Natural killer cell (primary cell): ENCODE measurements at regions not wholly inside any gene's neighbourhood (a gene's known extent, or its start where the extent isn't known, plus 50 kb on each side); places are given as distances from the start of the nearest gene placed in this dataset.

Experiments used
- ATAC-seq, 3 donors: fragments of 150-1000 bp in 2 of 3; fragments of 200-7000 bp in 1 of 3; cut with Tn5 transposase; 1 replicate in 1 of 3; 2 replicates in 2 of 3; pipeline ENCODE4 v1.10.0; 2021; ENCODE audit warnings: mild to moderate bottlenecking in 2 of 3, moderate library complexity in 2 of 3
- DNase-seq, 2 donors: peaks; one replicate each; pipeline versions ENCODE4 v3.0.0 to v3.0.0-alpha.2; 2013 to 2021; ENCODE audit warnings: mixed read lengths in 1 of 2
- H3K27ac ChIP-seq: one replicate; pipeline ENCODE4 v1.5.1; 2013; ENCODE audit warnings: mild to moderate bottlenecking, low read length
- H3K27me3 ChIP-seq: one replicate; pipeline ENCODE4 v1.6.1; 2013; ENCODE audit warnings: low read length; ENCODE audit not compliant: control insufficient read depth, insufficient read depth
- H3K36me3 ChIP-seq: one replicate; pipeline ENCODE4 v1.6.1; 2013; ENCODE audit warnings: low read length; ENCODE audit not compliant: control insufficient read depth, insufficient read depth
- H3K4me1 ChIP-seq: one replicate; pipeline ENCODE4 v1.6.1; 2013; ENCODE audit warnings: low read length; ENCODE audit not compliant: control insufficient read depth, insufficient read depth
- H3K4me3 ChIP-seq: one replicate; pipeline ENCODE4 v1.5.1; 2013; ENCODE audit warnings: low read length
- H3K9me3 ChIP-seq: one replicate; pipeline ENCODE4 v1.6.1; 2013; ENCODE audit warnings: low read length; ENCODE audit not compliant: control insufficient read depth, insufficient read depth
- H3K27ac Mint-ChIP-seq, 2 donors: one replicate each; pipeline ENCODE4 v1.8.0; 2022; ENCODE audit warnings: mild to moderate bottlenecking in 2 of 2, mixed read lengths in 2 of 2, moderate library complexity in 1 of 2
- H3K27me3 Mint-ChIP-seq, 2 donors: one replicate each; pipeline ENCODE4 v1.8.0; 2022; ENCODE audit warnings: low read depth in 2 of 2, mixed read lengths in 2 of 2
- H3K36me3 Mint-ChIP-seq: one replicate; pipeline ENCODE4 v1.8.0; 2022; ENCODE audit warnings: mixed read lengths
- H3K4me1 Mint-ChIP-seq, 2 donors: one replicate each; pipeline ENCODE4 v1.8.0; 2022; ENCODE audit warnings: mixed read lengths in 2 of 2
- H3K4me3 Mint-ChIP-seq: one replicate; pipeline ENCODE4 v1.8.0; 2022; ENCODE audit warnings: mild to moderate bottlenecking, moderate library complexity, mixed read lengths
- H3K9me3 Mint-ChIP-seq, 2 donors: one replicate each; pipeline ENCODE4 v1.8.0; 2022; ENCODE audit warnings: mixed read lengths in 2 of 2
- CTCF ChIP-seq: fragments of 200-600 bp; IDR thresholded peaks from one replicate; pipeline ENCODE4 v1.8.0; 2022; ENCODE audit warnings: antibody characterized with exemption
- WGBS: methylation state at CpG from one replicate; pipeline ENCODE4 v1.1.7; 2013; ENCODE audit warnings: missing lambda C conversion rate; ENCODE audit not compliant: insufficient coverage; 5-methylcytosine and 5-hydroxymethylcytosine counted together
- intact Hi-C: fragments of 100-400 bp; cut with micrococcal nuclease; formaldehyde crosslinking; loops from one replicate; pipeline ENCODE4 v1.14.2; 2022

DNA sequence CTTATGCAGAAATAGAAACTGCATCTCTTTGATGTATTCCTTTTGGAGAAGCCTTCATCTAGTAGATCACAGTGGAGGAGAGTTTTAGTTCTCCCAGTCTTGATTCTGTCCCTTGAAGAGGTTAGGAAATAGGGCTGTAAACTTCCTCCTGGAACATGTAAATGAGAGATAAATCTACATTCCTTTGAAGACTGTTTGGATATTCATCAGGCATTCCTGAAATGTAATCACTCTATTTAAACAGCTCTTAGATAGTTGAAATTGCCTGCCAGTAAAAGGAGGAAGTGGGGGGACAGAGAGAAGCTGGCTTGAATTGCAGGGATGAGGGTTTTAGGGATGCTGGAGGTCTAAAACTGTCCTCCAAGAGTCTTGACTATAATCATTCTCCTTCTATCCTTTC is 254.3 kb upstream of the LRRC3B start:
- Mint-ChIP-seq H3K27ac (no peak overlapping the region), H3K4me3 (no peak overlapping the region), H3K27me3 (no peaks in the 10 kb centered on the region), H3K9me3 (peaks cover 23 to 34% of the 10 kb centered on the region in 2 donors), H3K36me3 (peaks cover 8% of the 10 kb centered on the region), H3K4me1 (no peaks in the 10 kb centered on the region)
- Histone ChIP-seq H3K9me3 (peaks cover 3% of the 10 kb centered on the region), H3K27ac (no peak overlapping the region), H3K27me3 (no peaks in the 10 kb centered on the region), H3K36me3 (no peaks in the 10 kb centered on the region), H3K4me3 (no peak overlapping the region), H3K4me1 (no peaks in the 10 kb centered on the region)
- no peak for TF ChIP-seq CTCF
- intact Hi-C loops, result no loop called here
- ATAC-seq, result no peak
- no peak for DNase-seq

DNA sequence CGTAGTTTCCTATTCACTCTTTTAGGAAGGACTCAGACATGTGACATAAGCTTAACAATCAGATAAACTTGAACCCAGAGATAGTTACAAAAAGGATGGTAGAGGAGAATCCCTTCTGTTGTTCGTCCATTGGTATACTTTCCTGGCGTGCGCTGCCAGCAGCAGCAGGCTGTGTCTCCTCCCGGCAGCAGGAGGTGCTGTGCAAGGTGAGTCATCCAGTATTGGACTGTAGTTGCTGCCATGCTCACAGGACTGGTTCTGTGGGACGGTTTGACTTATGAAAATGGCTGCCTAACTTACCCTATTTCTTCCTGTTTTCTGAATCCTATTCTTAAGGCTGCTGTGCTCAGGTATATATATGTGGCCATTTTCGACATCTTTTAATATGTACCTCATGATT is 253.4 kb upstream of the LRRC3B start:
- no peaks in the 10 kb centered on the region for H3K27me3 ChIP-seq
- peaks cover 3% of the 10 kb centered on the region for H3K9me3 ChIP-seq
- ATAC-seq (no peak), DNase-seq (no peak)
- no peak for TF ChIP-seq CTCF
- Mint-ChIP-seq H3K4me3 (no peak overlapping the region), H3K36me3 (peaks cover 8% of the 10 kb centered on the region), H3K27ac (no peak overlapping the region), H3K27me3 (no peaks in the 10 kb centered on the region), H3K4me1 (no peaks in the 10 kb centered on the region), H3K9me3 (peaks cover 23 to 34% of the 10 kb centered on the region in 2 donors)
- H3K27ac ChIP-seq, result no peak overlapping the region
- H3K4me3 ChIP-seq, result no peak overlapping the region
- H3K4me1 ChIP-seq, result no peaks in the 10 kb centered on the region
- 86% methylated on average over 5 of the region's 7 CpGs for WGBS
- no peaks in the 10 kb centered on the region for H3K36me3 ChIP-seq
- intact Hi-C loops, result no loop called here

GRCh38 chr3:26375843-26376530 is 246.6 kb upstream of the LRRC3B start:
- DNase-seq, result no peak
- Histone ChIP-seq H3K27ac (no peak overlapping the region), H3K27me3 (no peaks in the 10 kb centered on the region), H3K4me3 (no peak overlapping the region), H3K9me3 (no peaks in the 10 kb centered on the region), H3K36me3 (no peaks in the 10 kb centered on the region), H3K4me1 (no peaks in the 10 kb centered on the region)
- no peak overlapping the region for H3K4me3 Mint-ChIP-seq
- no peaks in the 10 kb centered on the region for H3K4me1 Mint-ChIP-seq
- H3K27ac Mint-ChIP-seq, result no peak overlapping the region
- intact Hi-C loops, result no loop called here
- no peaks in the 10 kb centered on the region for H3K27me3 Mint-ChIP-seq
- no peaks in the 10 kb centered on the region for H3K36me3 Mint-ChIP-seq
- ATAC-seq, result no peak
- WGBS, result 82% methylated on average over 3 of the region's 3 CpGs
- no peak for TF ChIP-seq CTCF
- H3K9me3 Mint-ChIP-seq, result peaks cover 11 to 16% of the 10 kb centered on the region in 2 donors

GRCh38 chr3:26381411-26381810 is 241.2 kb upstream of the LRRC3B start:
- H3K9me3 ChIP-seq, result no peaks in the 10 kb centered on the region
- no peaks in the 10 kb centered on the region for H3K27me3 ChIP-seq
- Mint-ChIP-seq H3K27ac (no peak overlapping the region), H3K4me3 (no peak overlapping the region), H3K27me3 (no peaks in the 10 kb centered on the region), H3K4me1 (no peaks in the 10 kb centered on the region), H3K36me3 (no peaks in the 10 kb centered on the region), H3K9me3 (peaks cover under 1 to 4% of the 10 kb centered on the region in 2 donors)
- intact Hi-C loops, result no loop called here
- no peaks in the 10 kb centered on the region for H3K4me1 ChIP-seq
- H3K36me3 ChIP-seq, result no peaks in the 10 kb centered on the region
- no peak for TF ChIP-seq CTCF
- no peak overlapping the region for H3K27ac ChIP-seq
- H3K4me3 ChIP-seq, result no peak overlapping the region
- ATAC-seq (no peak), DNase-seq (no peak)
- WGBS, result no CpG with 5 or more reads among the region's 1 CpG
